Neutrophil (primary cell): ENCODE measurements at regions not wholly inside any gene's neighbourhood (a gene's known extent, or its start where the extent isn't known, plus 50 kb on each side); places are given as distances from the start of the nearest gene placed in this dataset.

Source experiments
- H3K27ac ChIP-seq: fragments of 200-600 bp; sonication (generic); 2 replicates; pipeline ENCODE4 v1.5.1; 2016; ENCODE audit warnings: mild to moderate bottlenecking, moderate library complexity
- H3K27me3 ChIP-seq: fragments of 200-600 bp; sonication (generic); 2 replicates; pipeline ENCODE4 v1.6.0; 2016; ENCODE audit warnings: mild to moderate bottlenecking
- H3K36me3 ChIP-seq: fragments of 200-600 bp; sonication (generic); 2 replicates; pipeline ENCODE4 v1.5.1; 2017
- H3K4me1 ChIP-seq, 2 experiments: fragments of 200-600 bp in 1 of 2; sonication (generic) in 1 of 2; 1 replicate in 1 of 2; 2 replicates in 1 of 2; pipeline versions ENCODE4 v1.5.1 to v1.6.1; 2013 to 2016; ENCODE audit warnings: low read depth in 1 of 2, low read length in 1 of 2, mild to moderate bottlenecking in 1 of 2, moderate library complexity in 1 of 2; ENCODE audit not compliant: control insufficient read depth in 1 of 2, insufficient read depth in 1 of 2
- H3K4me3 ChIP-seq, 2 experiments: fragments of 200-600 bp in 1 of 2; sonication (generic) in 1 of 2; 1 replicate in 1 of 2; 2 replicates in 1 of 2; pipeline ENCODE4 v1.5.1; 2013 to 2016; ENCODE audit warnings: low read depth in 1 of 2, low read length in 1 of 2, mild to moderate bottlenecking in 1 of 2, moderate library complexity in 1 of 2
- H3K9me3 ChIP-seq: fragments of 200-600 bp; sonication (generic); 2 replicates; pipeline ENCODE4 v1.5.1; 2016
- CTCF ChIP-seq: fragments of 200-600 bp; sonication (generic); IDR thresholded peaks from 2 replicates; pipeline ENCODE4 v1.5.1; 2016; ENCODE audit warnings: antibody characterized with exemption

DNA sequence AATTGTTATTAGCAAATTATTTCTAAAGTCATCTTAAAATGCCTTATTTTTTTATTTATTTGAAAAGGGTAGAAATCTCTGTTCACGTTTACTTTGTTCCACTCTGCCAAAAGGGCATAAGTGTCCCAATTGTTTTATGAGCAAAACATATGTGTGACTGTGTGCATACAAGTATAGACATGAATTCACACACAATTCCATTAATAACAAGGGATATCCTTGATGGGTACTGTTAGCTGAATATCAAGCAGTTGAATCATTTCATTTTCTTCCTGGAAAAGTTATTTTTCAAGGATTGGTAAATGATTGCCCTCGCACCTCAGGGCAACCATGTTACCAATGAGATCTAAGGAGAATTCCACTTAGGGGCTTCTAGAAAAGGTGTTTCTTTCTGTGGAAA is 92.1 kb upstream of the TAF11L2 start:
- Histone ChIP-seq H3K4me3 (no peak overlapping the region), H3K27ac (no peak overlapping the region), H3K27me3 (no peaks in the 10 kb centered on the region), H3K4me1 (peaks cover 28 to 42% of the 10 kb centered on the region in 2 experiments), H3K9me3 (no peaks in the 10 kb centered on the region), H3K36me3 (no peaks in the 10 kb centered on the region)
- TF ChIP-seq CTCF: no peak

- Histone ChIP-seq H3K27ac (no peak overlapping the region), H3K27me3 (no peaks in the 10 kb centered on the region), H3K4me3 (no peak overlapping the region), H3K9me3 (no peaks in the 10 kb centered on the region), H3K4me1 (peaks cover 24 to 38% of the 10 kb centered on the region in 2 experiments), H3K36me3 (no peaks in the 10 kb centered on the region)
- no peak for TF ChIP-seq CTCF
Observed at GRCh38 chr5:17406423-17406838, 91.6 kb upstream of the TAF11L2 start.

- Histone ChIP-seq H3K9me3 (no peaks in the 10 kb centered on the region), H3K4me3 (no peak overlapping the region), H3K4me1 (peaks cover 28 to 30% of the 10 kb centered on the region in 2 experiments), H3K36me3 (no peaks in the 10 kb centered on the region), H3K27me3 (no peaks in the 10 kb centered on the region), H3K27ac (peak overlapping the region; percentile 90)
- no peak for TF ChIP-seq CTCF
Observed at GRCh38 chr5:17411436-17412402, 86.3 kb upstream of the TAF11L2 start.

DNA sequence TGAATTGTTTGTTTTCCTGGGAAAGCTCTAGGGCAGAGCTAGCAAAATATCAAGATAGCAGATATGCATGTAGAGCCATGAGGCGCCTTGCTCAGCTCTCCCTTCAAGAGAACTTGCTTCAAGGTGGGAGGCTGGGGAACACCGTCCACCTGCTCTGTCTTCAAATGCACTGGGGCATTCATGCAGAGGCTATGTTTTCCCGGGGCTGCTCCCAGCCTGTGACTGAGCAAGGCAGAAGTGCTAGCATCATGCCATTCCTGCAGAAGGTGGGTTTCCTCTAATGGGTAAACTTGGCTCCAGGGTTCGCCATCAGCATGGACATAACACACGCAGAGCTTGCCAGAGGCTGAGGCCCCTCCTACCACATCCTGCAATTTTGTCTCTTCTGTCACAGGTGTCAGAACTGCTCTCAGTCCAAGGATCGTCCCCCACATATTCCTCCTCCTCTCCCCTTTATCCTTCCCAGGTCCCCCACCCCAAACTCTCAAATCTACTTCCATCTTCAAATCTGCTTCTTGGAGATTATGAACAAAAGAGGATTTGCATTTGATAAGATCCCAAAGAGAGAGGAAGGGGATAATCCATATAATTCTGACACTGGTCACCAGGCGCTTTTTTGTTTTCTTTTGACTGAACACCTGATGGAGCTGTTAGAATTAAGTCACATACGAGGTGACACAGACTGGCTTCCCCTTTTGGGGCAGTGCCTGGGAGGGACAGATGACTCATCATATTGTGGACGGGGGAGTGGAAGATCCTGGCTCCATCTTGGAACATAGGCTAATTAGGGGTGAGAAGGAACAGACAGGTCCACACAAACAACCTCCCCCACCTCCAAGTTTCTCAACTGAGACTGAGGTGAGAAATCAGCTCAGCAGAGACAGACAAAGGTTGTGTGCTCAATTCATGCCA is 85.0 kb upstream of the TAF11L2 start:
- Histone ChIP-seq H3K27me3 (no peaks in the 10 kb centered on the region), H3K4me1 (peaks cover 28 to 30% of the 10 kb centered on the region in 2 experiments), H3K9me3 (no peaks in the 10 kb centered on the region), H3K36me3 (no peaks in the 10 kb centered on the region), H3K4me3 (peak overlapping the region; percentile 11 to 36), H3K27ac (peak overlapping the region; percentile 90)
- TF ChIP-seq CTCF: peak; percentile 53

GRCh38 chr5:17413691-17414090 is 84.3 kb upstream of the TAF11L2 start:
- no peaks in the 10 kb centered on the region for H3K36me3 ChIP-seq
- TF ChIP-seq CTCF: no peak
- H3K4me3 ChIP-seq: peak overlapping the region in 1 of 2 experiments; percentile 11
- H3K27ac ChIP-seq: peak overlapping the region; percentile 90
- peaks cover 28 to 30% of the 10 kb centered on the region in 2 experiments for H3K4me1 ChIP-seq
- no peaks in the 10 kb centered on the region for H3K27me3 ChIP-seq
- no peaks in the 10 kb centered on the region for H3K9me3 ChIP-seq
